HuH-7.5 (cell line): ENCODE measurements at regions not wholly inside any gene's neighbourhood (a gene's known extent, or its start where the extent isn't known, plus 50 kb on each side); places are given as distances from the start of the nearest gene placed in this dataset.

Experiments
- DNase-seq: peaks from one replicate; pipeline ENCODE4 v3.0.0; 2011; ENCODE audit warnings: low spot score

DNA sequence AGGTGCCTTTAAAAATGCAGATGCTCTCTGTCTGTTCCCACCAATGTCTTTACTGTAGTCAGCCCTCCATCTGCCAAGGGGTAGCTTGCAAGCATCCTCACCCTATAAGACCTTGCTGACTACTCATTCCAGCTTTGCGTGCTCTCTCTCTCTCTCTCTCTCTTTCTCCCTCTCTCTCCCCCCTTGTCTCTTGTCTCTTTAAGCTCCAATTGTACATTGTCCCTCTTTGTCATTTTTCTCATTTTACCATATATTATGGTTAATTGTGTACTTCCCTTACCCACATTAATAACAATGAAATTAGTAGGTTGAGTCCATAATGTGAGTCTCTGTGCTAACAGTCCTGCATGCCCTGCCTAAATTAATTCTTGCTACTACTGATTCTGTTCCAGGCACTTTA is 350.2 kb upstream of the CDH4 start:
- no peak for DNase-seq

DNA sequence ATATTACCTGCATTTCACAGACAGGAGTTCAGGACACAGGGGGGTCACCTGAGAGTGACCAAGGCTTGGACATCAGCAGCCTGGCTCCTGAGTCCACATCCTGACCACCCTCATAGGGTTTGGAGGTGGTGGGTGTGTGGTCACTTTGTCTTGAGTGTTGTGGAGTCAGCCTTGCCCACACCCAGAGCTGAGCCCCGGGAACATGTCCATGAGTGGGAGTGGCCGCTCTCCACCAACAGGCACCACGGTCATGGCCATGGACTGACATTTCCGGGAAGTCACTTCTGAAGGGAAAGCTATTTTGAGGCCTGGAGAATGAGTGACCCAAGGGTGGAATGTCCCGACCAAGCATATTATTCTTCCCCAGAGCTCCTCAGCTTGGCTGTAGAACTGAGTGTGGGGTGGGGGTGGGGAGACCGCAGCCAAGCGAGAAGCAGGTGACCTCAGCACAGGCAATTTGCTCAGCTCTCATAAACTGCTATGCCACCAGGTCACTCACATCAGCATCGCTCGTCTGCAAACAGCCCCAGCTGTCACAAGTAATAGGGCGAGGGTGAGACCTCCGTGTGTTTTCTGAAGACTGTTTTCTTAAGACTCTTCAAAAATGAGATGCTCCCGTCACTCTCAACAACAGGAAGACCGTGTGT is 348.6 kb upstream of the CDH4 start:
- DNase-seq, result no peak

DNA sequence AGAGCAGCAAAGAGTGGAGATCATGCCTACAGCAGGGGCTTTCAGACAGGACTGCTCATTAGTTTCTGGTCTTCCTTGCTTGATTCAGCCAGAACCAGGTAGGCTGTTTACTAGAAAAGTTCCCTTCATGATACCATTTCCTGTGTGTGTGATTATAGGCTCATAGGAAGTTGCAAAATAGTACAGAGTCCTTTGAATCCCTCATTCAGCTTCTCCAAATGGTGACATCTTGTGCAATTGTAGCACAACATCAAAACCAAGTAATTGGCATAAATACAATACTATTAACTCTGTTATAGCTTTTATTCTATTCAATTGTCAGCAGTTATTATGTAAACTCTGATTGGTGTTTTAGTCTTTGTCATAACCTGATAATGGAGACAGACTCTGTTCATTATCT is 347.3 kb upstream of the CDH4 start:
- DNase-seq, result no peak

DNA sequence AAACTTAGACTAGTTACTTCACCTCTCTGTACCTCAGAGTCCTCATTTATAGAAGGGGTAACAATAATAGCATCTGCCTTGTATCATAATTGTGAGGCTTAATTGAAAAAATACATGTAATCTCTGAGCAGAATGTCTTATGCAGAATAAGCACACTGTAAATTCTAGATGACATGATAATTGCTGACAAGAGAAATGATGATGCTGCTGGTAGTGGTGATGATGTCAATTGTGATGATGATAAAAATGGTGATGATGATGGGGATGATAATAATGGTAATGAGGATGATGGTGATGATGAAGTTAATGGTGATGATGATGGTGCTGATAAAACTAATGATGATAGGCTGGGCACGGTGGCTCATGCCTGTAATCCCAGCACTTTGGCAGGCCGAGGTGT is 346.1 kb upstream of the CDH4 start:
- no peak for DNase-seq

DNA sequence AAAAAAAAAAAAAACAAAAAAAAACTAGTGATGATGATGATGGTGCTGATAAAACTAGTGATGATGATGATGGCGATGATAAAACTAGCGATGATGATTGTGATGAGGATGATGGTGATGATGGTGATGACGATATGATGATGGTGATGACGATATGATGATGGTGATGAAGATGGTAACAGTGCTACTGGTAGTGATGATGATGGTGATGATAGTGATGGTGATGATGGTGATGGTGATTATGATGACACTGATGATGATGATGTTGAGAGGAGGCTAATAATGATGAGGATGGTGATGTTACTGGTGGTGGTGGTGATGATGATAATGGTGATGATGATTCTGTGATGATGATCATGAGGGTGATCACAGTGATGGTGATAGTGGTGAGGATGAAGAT is 345.5 kb upstream of the CDH4 start:
- no peak for DNase-seq

DNA sequence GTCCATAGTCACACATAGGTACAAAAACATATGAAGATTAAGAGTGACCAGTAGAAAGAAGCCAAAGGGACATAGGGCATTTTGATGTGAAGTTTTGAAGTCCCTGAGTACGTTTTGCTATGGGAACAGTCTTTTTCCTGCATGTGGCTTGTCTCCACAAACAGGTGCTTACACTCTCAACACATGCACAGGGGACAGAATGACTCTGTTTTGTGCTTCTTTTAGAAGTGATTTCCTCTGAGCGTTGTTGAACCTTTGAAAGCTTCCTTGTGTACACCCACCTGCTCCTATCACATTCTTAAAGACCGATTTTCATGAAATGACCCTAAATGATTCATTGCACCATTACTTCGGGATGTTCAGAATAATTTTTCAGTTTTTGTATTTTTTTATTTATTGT is 338.8 kb upstream of the CDH4 start:
- no peak for DNase-seq

DNA sequence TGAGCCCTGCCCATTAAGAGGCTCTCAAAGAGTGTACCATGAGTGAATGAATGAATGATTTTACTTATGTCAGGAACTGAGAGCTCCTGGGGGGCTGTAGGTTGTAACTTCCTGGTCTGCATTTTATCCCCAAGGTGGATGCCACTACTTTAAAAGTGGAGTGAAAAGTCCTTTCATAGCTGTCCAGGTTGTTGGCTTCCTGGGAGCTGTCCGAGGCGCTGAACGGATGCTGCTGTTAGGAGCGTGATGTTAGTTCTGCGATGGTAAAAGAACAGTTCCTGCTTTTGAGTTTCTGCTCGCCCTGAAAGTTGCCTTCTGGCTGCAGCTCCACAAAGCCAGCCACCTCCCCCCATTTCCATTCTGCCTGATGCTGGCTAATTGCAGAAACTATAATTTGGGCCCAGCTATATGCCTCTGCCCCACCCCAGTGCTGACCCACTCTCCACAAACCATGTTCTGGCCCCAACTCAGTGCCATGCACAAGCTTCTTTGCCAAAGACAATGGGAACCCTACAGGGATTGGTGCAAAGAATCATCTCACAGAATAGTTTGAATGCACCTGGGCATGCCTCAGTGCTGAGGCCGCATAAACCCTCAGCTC is 330.9 kb upstream of the CDH4 start:
- no peak for DNase-seq

DNA sequence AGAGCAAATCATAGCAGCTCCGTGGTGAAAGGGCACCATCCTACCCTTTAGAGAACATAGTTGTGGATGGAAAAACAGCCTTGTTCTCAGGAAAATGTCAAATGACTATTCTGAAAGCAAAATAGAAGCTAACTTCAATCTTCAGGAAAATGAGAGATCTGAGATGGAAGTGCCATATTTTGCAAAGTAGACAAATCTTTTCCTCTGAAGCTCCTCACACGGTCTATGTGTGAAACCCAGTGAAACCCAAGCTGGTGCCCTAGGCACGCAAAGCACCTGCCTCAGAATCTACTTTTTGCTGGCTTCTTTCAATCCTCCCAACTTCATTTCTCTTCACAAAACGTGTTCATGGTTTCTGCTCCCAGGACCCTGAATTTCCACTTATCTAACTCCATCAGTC is 325.2 kb upstream of the CDH4 start:
- no peak for DNase-seq

DNA sequence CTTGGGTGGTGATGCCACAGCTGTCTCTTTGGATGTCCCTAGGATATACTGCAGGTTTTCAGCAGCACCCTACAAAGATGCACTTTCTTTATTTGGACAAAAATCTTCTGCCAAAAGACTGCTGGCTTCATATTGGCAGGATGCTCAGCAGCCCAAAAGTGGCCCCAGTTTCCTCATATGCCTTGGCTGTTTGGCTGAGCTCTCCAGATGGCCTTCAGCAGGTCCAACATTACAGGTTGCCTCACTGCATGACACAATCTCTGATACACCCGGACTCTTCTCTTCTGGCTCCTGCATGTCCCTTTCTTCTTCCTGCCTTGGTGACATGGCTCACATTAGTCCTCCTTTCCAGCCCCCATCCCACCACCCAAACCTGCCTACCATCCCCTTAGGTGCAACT is 323.7 kb upstream of the CDH4 start:
- DNase-seq, result no peak

DNA sequence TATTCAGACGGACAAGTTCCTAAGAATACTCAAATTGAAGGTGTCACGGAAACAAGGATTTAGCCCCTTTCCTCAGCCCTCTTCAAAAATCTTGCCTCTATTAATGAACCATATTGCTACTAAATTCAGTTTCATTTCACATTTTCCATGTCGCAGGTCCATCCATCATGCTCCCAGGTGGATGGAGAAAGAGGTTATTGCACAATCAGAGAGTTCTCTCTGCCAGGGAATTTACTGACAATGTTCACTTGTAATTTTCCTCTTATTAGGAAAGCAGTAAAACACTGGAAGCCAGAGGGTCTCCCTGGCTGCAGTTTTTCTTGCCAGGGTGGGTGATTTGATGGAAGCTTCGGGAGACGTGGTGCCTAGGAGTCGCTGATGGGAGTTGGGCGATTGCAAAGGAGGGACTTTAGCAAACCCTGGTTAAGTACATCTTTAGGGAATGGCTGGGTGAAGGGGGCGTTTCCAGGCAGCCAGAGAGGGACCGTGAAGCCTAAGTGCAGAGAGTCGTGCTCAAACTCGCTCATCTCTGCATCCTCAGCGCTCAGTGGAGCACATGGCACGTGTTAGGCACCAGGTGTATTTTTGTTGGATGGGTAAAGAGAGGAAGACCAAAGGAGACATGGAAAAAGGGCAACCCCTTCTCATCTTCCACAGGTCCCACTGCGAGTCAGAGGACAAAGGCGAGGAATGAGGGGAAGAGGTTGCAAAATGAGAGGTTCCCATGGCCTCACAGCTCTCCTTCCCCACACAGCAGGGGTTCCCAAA is 321.9 kb upstream of the CDH4 start:
- no peak for DNase-seq

DNA sequence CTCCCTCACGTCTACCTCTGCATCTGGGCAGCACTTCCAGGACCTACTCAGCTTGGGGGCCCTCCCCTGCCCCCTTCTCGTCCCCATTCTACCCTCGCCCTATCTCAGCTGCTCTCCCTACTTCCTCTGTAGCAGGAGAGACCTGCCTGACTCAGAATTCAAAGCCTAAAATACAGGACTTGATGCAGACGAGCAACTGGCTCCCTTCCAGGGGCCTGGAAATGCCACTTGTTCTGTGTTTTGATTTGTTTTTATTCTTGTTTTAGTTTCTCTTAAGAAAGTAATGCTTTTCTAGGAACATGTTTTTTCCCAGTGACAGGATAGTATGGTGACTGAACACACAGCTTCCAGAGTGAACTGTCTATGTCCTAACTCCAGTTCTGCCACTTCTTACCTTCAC is 320.4 kb upstream of the CDH4 start:
- DNase-seq, result no peak

DNA sequence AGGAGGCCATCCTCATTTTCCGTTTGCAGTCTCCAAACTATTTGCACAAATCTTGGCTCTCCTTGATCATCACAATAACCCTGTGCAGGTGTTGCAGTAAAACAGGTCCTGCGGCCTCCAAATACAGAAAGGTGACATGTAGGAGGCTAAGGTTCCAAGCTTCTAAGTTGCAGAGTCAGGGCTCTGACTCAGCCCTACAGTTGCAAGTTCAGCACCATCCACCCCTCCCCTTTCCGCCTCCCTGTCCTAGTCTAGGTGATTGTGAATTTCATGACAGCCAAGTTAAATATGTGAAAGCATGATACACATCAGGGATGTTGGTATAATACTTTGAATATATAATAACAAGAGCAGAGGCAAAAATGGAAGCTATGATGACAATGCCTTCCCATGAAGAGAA is 317.3 kb upstream of the CDH4 start:
- no peak for DNase-seq

DNA sequence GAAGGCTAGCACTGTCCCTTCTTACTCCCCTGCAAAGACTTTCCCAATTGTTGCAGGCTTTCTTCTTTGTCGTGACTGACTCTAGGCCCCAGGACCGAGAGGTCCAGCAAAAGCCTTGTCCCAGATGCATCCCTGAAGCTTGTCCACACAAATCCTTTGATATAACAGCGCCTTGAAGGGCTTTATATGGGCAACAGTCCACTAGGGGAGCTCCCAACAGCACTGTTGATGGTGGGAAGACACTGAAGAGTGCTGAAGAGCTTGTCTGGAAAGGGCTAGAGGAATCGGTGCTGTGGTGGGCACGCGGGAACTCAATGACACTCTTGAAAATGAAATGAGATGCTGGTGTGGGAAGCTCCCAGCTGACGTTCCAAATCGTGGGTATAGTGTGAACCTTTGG is 316.1 kb upstream of the CDH4 start:
- no peak for DNase-seq

DNA sequence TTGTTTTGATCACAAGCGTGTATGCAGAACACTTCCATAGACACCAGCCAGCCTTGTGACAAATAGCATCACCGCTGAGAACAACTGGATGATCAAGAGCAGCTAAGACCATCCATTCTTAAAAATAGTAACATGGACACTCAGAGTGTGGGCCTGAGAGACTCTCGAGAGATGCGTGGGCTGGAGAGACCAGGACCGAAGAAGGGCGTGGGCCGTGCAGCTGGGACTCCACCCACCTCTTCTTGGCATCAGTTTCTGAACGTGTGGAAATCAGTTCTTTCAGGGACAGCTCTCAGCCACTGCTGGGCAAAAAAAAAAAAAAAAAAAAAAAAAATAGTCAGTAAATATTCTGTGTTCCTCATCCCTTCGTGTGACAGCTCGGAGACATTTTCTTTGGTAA is 314.5 kb upstream of the CDH4 start:
- no peak for DNase-seq

DNA sequence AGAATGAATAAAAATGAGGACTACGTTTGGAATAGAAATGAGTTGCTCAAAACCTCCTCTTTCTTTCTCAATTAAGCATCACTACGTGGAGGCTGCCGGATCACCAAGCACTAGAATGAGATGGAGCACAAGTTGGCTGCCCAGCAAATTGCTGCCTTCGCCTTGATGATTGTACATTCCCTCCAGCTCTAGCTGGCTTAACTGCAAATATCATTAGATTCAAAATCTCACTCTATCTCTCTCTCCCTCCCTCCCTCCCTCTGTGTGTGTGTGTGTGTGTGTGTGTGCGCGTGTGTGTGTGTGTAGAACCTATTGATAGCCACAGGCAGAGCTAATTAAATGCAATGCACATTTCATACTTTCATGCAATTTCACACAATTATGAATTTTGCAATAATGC is 310.7 kb upstream of the CDH4 start:
- DNase-seq, result no peak

DNA sequence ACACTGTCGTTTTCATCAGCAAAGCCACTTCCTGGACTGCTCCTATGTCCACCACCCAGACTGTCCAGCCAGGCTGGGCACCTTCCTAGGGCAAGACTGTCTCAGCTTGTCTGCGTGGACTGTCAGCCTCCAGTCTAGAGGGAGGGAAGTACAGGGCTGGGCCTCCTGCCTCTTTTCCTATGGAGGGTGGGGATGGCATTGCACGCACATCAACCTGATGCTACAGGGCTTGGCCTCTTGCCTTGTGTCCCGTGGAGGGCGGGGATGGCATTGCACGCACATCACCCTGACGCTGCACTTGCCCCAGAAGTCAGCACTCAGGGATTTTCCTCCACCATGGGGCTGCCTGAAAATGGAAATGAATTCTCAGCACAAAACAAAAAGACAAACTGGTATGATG is 304.2 kb upstream of the CDH4 start:
- DNase-seq, result no peak

DNA sequence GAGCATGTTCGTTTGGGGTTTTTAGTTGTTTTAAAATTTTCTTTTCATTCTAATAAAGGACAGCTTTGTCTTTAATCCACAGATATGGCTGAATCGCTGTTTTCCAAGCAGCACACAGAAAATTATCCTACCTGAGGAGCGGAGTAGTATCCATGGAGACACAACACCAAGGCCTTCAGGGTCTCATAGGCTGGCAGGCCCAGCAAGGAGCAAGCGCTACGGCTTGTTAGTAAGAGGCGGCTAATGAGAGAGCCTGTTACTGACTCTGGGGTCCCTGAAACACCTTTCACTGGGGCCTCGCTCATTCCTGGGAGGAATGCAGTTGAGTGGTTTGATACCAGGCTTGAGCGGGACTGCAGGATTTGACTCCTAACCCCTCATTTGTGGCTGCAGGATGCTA is 303.8 kb upstream of the CDH4 start:
- no peak for DNase-seq

DNA sequence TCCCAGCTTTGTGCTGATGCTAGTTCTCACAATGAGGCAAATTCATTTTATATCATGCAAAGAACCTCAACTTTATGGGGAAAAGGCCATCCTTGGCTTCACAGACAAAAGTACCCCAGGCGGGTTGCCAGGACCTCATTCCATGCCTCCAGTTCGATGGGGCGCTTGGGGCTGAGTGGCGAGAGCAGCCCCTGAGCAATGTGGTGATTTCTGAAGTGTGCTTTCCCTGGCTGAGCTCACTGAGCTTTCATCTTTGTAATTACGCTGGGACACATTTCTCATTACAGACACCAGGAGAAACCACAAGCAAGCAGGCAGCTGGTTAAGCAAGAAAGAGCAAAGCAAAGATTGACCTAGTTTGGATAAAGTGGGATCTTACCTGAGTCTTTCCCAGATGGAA is 301.5 kb upstream of the CDH4 start:
- DNase-seq, result no peak

DNA sequence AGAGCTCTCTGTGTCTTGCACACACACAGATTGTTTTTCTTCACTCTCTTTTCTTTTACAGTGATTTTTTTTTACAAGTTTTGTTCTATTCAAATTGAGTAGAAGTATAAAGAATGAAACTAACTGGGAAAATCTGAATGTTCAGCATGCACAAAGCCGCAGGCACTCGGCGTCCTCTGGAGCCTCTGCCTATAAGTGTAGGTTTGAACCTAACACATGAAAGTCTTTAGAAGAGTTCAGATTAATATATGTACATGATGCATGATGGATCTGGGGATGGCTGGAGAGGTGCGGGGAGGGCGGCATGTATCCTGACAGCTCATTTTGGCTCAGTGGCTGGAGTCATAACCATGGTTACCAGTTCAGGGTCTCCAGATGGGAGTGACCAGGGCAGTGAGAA is 301.1 kb upstream of the CDH4 start:
- no peak for DNase-seq

DNA sequence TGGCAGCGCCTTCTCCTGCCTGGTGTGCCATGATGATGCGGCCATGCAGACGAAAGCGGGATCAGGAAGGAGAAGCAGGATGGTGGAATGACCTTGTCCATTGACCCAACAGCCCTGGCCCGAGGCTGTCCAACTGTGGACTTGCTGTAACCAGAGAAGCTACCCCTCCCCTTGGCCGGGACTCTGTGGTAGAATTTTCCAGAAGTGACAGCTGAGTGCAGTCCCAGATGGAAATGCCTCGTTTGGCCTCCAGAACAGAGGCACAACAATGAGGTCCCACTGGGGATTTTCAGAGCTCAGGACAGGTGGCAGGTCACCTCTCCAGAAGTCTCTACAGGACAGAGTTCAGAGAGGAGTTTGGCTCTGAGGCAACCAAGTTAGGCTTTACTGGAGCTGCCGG is 299.2 kb upstream of the CDH4 start:
- DNase-seq, result no peak

DNA sequence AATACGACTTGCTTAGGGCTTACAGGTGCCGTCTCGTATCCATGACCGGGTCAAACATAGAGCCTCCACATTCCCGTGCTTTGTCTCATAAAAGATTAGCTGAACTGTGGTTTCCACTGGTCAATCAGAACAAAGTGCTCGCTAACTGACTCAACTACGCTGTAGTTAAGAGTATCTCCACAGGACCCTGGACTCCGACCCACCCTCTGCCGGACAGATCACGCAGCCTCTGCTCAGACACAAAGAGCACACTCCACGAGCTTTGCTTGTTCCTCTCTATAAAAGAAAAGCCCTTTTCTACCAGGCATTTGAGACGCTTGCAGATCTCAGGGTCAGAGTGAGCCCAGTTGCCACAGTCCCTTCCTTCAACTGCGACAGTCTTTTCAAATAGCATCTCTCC is 298.7 kb upstream of the CDH4 start:
- DNase-seq, result no peak

DNA sequence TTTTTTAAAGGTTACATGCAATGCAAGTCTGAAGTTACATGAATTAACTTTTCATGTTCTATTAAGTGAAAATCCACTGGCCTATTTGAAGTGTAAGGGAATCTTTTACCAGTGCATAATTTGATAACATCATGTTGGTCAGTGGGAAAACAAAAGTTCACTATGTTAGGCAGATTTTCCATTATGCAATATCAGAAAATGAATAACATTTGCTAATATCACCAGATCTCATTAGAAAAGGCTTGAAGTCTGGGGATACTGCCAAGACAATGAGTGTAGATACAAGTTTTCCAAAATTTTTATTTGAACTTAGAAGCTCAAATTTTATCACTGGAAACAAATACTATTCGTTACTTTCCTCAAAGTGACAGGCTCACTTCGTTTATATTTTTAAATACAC is 296.4 kb upstream of the CDH4 start:
- no peak for DNase-seq

DNA sequence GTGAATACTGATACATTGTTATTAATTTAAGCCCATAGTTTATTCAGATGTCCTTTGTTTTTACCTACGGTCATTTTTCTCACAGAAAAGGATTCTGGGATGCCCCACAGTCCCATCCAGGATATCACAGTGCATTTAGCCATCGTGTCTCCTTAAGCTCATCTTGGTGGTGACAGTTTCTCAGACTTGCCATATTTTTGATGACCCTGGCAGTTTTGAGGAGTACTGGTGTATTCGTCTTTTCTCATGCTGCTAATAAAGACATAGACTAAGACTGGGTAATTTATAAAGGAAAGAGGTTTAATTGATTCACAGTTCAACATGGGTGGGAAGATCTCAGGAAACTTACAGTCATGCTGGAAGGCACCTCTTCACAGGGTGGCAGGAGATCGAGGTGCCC is 295.9 kb upstream of the CDH4 start:
- no peak for DNase-seq

DNA sequence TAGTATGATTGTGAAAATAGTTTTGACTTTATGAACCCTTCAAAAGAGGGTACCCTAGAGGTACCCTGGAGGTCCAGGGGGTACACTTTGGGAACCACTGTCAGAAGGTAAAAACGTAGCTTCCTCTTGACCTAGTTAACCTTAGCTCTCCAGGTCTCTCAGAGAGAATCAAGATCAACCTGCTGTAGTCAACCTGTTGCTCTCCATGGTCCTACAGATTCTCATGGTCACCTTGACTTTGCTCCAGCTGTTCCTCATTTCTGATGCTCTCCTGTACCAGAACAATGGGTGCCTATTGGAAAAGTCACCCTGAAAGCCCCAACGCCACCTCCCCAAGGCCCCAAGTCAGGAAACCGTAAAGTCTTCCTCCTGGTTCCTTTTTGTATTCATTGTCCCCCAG is 294.4 kb upstream of the CDH4 start:
- no peak for DNase-seq
